GM23338 (cell line): ENCODE measurements at regions not wholly inside any gene's neighbourhood (a gene's known extent, or its start where the extent isn't known, plus 50 kb on each side); places are given as distances from the start of the nearest gene placed in this dataset.

Source experiments
- ATAC-seq: fragments of 200-7000 bp; cut with Tn5 transposase; 3 replicates; pipeline ENCODE4 v1.9.1; 2020
- DNase-seq: peaks from one replicate; pipeline ENCODE4 v3.0.0-alpha.2; 2015; ENCODE audit warnings: low spot score
- H2AFZ ChIP-seq: fragments of 200-600 bp; sonication (generic); 2 replicates; pipeline ENCODE4 v1.8.0; 2016; ENCODE audit warnings: antibody characterized with exemption, mild to moderate bottlenecking, moderate library complexity
- H3F3A ChIP-seq: fragments of 200-600 bp; sonication (generic); replicated peaks from 2 replicates; pipeline ENCODE4 v1.8.0; 2017; ENCODE audit warnings: antibody characterized with exemption, mixed run types, low read depth
- H3K27ac ChIP-seq: fragments of 200-600 bp; sonication (generic); 2 replicates; pipeline ENCODE4 v1.6.1; 2016; ENCODE audit warnings: low read depth
- H3K27me3 ChIP-seq: fragments of 200-600 bp; sonication (generic); 2 replicates; pipeline ENCODE4 v1.8.0; 2016; ENCODE audit warnings: mild to moderate bottlenecking, mixed run types, moderate library complexity; ENCODE audit not compliant: insufficient read depth
- H3K36me3 ChIP-seq: fragments of 200-600 bp; sonication (generic); 2 replicates; pipeline ENCODE4 v1.8.0; 2016; ENCODE audit warnings: mild to moderate bottlenecking; ENCODE audit not compliant: insufficient read depth
- H3K4me1 ChIP-seq: fragments of 200-600 bp; sonication (generic); 2 replicates; pipeline ENCODE4 v1.8.0; 2016; ENCODE audit warnings: mild to moderate bottlenecking, moderate library complexity; ENCODE audit not compliant: insufficient read depth
- H3K4me2 ChIP-seq: fragments of 200-600 bp; sonication (generic); 2 replicates; pipeline ENCODE4 v1.7.1; 2017; ENCODE audit warnings: mixed run types
- H3K4me3 ChIP-seq: fragments of 200-600 bp; sonication (generic); 2 replicates; pipeline ENCODE4 v1.6.1; 2016; ENCODE audit warnings: mixed run types
- H3K79me2 ChIP-seq: fragments of 200-600 bp; sonication (generic); replicated peaks from 2 replicates; pipeline ENCODE4 v1.8.0; 2017; ENCODE audit warnings: mild to moderate bottlenecking; ENCODE audit not compliant: insufficient read depth
- H3K9me2 ChIP-seq: fragments of 200-600 bp; sonication (generic); 2 replicates; pipeline ENCODE4 v1.8.0; 2017; ENCODE audit not compliant: insufficient read depth
- H4K20me1 ChIP-seq: fragments of 200-600 bp; sonication (generic); replicated peaks from 2 replicates; pipeline ENCODE4 v1.8.0; 2017; ENCODE audit warnings: mild to moderate bottlenecking; ENCODE audit not compliant: insufficient read depth
- H3K27ac Mint-ChIP-seq: 2 replicates; pipeline ENCODE4 v1.8.0; 2020; ENCODE audit warnings: inconsistent platforms, mild to moderate bottlenecking, moderate library complexity, mixed read lengths
- H3K27me3 Mint-ChIP-seq: 3 replicates; pipeline ENCODE4 v1.8.0; 2022; ENCODE audit warnings: low read depth, mild to moderate bottlenecking, moderate library complexity, mixed read lengths, inconsistent platforms; ENCODE audit not compliant: insufficient read depth, poor library complexity
- H3K36me3 Mint-ChIP-seq: 3 replicates; pipeline ENCODE4 v1.8.0; 2021; ENCODE audit warnings: low read depth, mild to moderate bottlenecking, inconsistent platforms, moderate library complexity, mixed read lengths
- H3K4me1 Mint-ChIP-seq: 3 replicates; pipeline ENCODE4 v1.8.0; 2020; ENCODE audit warnings: mild to moderate bottlenecking, inconsistent platforms, mixed read lengths
- H3K4me3 Mint-ChIP-seq: 3 replicates; pipeline ENCODE4 v1.8.0; 2021; ENCODE audit warnings: moderate library complexity, mild to moderate bottlenecking, inconsistent platforms, mixed read lengths
- H3K9me3 Mint-ChIP-seq: 3 replicates; pipeline ENCODE4 v1.8.0; 2020; ENCODE audit warnings: moderate library complexity, mild to moderate bottlenecking, inconsistent platforms, mixed read lengths
- CREB1 ChIP-seq: fragments of 250-450 bp; sonication (Bioruptor Pico); IDR thresholded peaks from 2 replicates; pipeline ENCODE4 v1.5.0; 2020; ENCODE audit warnings: low read depth, mild to moderate bottlenecking, moderate library complexity
- EZH2 ChIP-seq: fragments of 200-600 bp; sonication (generic); IDR thresholded peaks from one replicate; pipeline ENCODE4 v1.8.0; 2017; ENCODE audit warnings: antibody characterized with exemption, mild to moderate bottlenecking, low read depth; ENCODE audit not compliant: unreplicated experiment
- EZH2phosphoT487 ChIP-seq: fragments of 200-600 bp; sonication (generic); IDR thresholded peaks from one replicate; pipeline ENCODE4 v1.8.1; 2018; ENCODE audit warnings: antibody characterized with exemption; ENCODE audit not compliant: unreplicated experiment
- JUNB ChIP-seq: IDR thresholded peaks from one replicate; pipeline ENCODE4 v1.6.1; 2016; ENCODE audit warnings: antibody characterized with exemption; ENCODE audit not compliant: unreplicated experiment
- NANOG ChIP-seq: IDR thresholded peaks from 2 replicates; pipeline ENCODE4 v1.6.1; 2016; ENCODE audit warnings: antibody characterized with exemption, borderline replicate concordance
- POLR2AphosphoS5 ChIP-seq: IDR thresholded peaks from 2 replicates; pipeline ENCODE4 v1.6.1; 2016; ENCODE audit warnings: antibody characterized with exemption, low read depth
- STAT1 ChIP-seq: IDR thresholded peaks from one replicate; pipeline ENCODE4 v1.6.1; 2016; ENCODE audit warnings: antibody characterized with exemption; ENCODE audit not compliant: unreplicated experiment
- ZNF114 ChIP-seq: fragments of 250-450 bp; sonication (Bioruptor Pico); IDR thresholded peaks from 2 replicates; pipeline ENCODE4 v1.5.0; 2020; ENCODE audit warnings: mild to moderate bottlenecking, moderate library complexity
- ZNF331 ChIP-seq: fragments of 250-450 bp; sonication (Bioruptor Pico); IDR thresholded peaks from 2 replicates; pipeline ENCODE4 v1.5.0; 2020; ENCODE audit warnings: low read depth, mild to moderate bottlenecking, moderate library complexity
- TF ChIP-seq, protein P1 (sequence below): IDR thresholded peaks from 2 replicates; pipeline ENCODE4 v1.6.1; 2016; ENCODE audit warnings: antibody characterized with exemption
- TF ChIP-seq, protein P2 (sequence below): IDR thresholded peaks from one replicate; pipeline ENCODE4 v1.6.1; 2018; ENCODE audit warnings: antibody characterized with exemption; ENCODE audit not compliant: unreplicated experiment
- TF ChIP-seq, protein P3 (sequence below): fragments of 250-450 bp; sonication (Bioruptor Pico); IDR thresholded peaks from 2 replicates; pipeline ENCODE4 v1.5.0; 2020; ENCODE audit warnings: mild to moderate bottlenecking, moderate library complexity

DNA sequence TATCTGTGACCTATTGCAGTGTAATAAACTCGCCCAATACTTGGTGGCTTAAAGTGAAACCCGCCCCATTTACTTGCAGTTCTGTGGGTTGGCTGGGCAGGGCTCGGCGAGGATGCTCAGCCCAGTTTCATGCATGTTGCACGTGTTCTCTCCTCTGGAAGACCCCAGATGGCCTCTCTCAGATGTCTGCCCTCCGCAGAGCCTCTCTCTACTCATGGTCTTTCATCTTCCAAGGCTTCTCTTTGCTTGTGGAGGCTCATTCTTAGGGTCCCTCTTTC is 251.4 kb downstream of the SOD2 start (continued):
- TF ChIP-seq, protein P1, sequence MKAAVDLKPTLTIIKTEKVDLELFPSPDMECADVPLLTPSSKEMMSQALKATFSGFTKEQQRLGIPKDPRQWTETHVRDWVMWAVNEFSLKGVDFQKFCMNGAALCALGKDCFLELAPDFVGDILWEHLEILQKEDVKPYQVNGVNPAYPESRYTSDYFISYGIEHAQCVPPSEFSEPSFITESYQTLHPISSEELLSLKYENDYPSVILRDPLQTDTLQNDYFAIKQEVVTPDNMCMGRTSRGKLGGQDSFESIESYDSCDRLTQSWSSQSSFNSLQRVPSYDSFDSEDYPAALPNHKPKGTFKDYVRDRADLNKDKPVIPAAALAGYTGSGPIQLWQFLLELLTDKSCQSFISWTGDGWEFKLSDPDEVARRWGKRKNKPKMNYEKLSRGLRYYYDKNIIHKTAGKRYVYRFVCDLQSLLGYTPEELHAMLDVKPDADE, result no peak
- no peak for TF ChIP-seq CREB1 (CRISPR knock-in tag)

DNA sequence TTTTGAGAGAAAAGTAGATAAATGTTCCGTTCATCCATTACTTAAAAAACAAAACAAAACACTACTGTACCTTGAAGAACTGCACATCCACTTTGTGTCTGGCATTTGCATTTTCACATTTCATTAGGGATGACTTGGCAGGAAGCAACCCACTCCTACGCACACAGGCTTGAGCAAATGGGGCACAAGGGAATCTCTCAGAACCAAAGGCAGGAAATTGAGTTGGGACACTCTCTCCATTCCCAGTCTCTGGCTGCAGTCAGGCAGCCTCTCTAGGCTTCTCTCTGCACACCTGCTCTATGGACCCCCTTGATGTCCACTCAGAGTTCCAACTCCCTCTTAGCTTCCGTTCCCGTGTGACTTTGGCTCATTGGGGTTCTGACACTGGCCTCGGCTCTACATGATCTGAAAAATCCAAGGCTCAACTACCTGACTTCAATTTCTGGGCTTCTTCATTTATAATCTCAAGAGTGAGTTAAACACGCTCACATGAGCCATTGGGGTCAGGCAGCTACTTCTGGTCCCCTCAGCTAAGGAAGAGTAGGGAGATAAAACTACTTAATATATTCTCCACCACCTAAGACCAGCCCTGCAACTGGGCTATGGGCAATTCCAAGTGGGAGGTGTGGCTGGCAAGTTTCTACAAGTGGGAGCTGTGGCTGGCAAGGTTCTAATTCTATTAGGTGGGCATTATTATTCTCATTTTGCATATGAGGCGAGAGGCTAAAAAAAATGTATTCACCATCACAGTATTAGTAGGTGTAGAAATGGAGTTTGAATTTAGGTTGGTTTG is 251.9 kb downstream of the SOD2 start:
- no peaks in the 10 kb centered on the region for H3K4me1 ChIP-seq
- no peak overlapping the region for H3K27ac ChIP-seq
- H4K20me1 ChIP-seq, result no peaks in the 10 kb centered on the region
- no peaks in the 10 kb centered on the region for H3K36me3 ChIP-seq
- no peaks in the 10 kb centered on the region; the same call in 2 of the 3 replicates for H3K9me3 Mint-ChIP-seq
- no peak overlapping the region for H3K27ac Mint-ChIP-seq
- no peaks in the 10 kb centered on the region for H3K36me3 Mint-ChIP-seq
- no peak for ATAC-seq
- peaks cover 9% of the 10 kb centered on the region; the same call in 1 of the 2 replicates for H3K9me2 ChIP-seq
- no peak overlapping the region for H3K4me3 ChIP-seq
- H3K4me1 Mint-ChIP-seq, result 0 out of 3 replicates have a peak, but pooled peaks cover 3% of the 10 kb centered on the region
- H3F3A ChIP-seq, result no peaks in the 10 kb centered on the region
- no peak overlapping the region for H3K4me3 Mint-ChIP-seq
- peaks cover 4% of the 10 kb centered on the region for H3K27me3 Mint-ChIP-seq
- no peak overlapping the region for H2AFZ ChIP-seq
- no peak for DNase-seq
- no peak overlapping the region for H3K4me2 ChIP-seq
- H3K27me3 ChIP-seq, result no peaks in the 10 kb centered on the region
- no peaks in the 10 kb centered on the region for H3K79me2 ChIP-seq
- TF ChIP-seq ZNF114 (CRISPR knock-in tag) (no peak), ZNF331 (CRISPR knock-in tag) (no peak), JUNB (no peak), NANOG (no peak), EZH2phosphoT487 (no peak), STAT1 (no peak), EZH2 (no peak), CREB1 (CRISPR knock-in tag) (no peak), POLR2AphosphoS5 (no peak)
- TF ChIP-seq, protein P1, result no peak
- TF ChIP-seq, protein P2, sequence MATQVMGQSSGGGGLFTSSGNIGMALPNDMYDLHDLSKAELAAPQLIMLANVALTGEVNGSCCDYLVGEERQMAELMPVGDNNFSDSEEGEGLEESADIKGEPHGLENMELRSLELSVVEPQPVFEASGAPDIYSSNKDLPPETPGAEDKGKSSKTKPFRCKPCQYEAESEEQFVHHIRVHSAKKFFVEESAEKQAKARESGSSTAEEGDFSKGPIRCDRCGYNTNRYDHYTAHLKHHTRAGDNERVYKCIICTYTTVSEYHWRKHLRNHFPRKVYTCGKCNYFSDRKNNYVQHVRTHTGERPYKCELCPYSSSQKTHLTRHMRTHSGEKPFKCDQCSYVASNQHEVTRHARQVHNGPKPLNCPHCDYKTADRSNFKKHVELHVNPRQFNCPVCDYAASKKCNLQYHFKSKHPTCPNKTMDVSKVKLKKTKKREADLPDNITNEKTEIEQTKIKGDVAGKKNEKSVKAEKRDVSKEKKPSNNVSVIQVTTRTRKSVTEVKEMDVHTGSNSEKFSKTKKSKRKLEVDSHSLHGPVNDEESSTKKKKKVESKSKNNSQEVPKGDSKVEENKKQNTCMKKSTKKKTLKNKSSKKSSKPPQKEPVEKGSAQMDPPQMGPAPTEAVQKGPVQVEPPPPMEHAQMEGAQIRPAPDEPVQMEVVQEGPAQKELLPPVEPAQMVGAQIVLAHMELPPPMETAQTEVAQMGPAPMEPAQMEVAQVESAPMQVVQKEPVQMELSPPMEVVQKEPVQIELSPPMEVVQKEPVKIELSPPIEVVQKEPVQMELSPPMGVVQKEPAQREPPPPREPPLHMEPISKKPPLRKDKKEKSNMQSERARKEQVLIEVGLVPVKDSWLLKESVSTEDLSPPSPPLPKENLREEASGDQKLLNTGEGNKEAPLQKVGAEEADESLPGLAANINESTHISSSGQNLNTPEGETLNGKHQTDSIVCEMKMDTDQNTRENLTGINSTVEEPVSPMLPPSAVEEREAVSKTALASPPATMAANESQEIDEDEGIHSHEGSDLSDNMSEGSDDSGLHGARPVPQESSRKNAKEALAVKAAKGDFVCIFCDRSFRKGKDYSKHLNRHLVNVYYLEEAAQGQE, result no peak
- TF ChIP-seq, protein P3, sequence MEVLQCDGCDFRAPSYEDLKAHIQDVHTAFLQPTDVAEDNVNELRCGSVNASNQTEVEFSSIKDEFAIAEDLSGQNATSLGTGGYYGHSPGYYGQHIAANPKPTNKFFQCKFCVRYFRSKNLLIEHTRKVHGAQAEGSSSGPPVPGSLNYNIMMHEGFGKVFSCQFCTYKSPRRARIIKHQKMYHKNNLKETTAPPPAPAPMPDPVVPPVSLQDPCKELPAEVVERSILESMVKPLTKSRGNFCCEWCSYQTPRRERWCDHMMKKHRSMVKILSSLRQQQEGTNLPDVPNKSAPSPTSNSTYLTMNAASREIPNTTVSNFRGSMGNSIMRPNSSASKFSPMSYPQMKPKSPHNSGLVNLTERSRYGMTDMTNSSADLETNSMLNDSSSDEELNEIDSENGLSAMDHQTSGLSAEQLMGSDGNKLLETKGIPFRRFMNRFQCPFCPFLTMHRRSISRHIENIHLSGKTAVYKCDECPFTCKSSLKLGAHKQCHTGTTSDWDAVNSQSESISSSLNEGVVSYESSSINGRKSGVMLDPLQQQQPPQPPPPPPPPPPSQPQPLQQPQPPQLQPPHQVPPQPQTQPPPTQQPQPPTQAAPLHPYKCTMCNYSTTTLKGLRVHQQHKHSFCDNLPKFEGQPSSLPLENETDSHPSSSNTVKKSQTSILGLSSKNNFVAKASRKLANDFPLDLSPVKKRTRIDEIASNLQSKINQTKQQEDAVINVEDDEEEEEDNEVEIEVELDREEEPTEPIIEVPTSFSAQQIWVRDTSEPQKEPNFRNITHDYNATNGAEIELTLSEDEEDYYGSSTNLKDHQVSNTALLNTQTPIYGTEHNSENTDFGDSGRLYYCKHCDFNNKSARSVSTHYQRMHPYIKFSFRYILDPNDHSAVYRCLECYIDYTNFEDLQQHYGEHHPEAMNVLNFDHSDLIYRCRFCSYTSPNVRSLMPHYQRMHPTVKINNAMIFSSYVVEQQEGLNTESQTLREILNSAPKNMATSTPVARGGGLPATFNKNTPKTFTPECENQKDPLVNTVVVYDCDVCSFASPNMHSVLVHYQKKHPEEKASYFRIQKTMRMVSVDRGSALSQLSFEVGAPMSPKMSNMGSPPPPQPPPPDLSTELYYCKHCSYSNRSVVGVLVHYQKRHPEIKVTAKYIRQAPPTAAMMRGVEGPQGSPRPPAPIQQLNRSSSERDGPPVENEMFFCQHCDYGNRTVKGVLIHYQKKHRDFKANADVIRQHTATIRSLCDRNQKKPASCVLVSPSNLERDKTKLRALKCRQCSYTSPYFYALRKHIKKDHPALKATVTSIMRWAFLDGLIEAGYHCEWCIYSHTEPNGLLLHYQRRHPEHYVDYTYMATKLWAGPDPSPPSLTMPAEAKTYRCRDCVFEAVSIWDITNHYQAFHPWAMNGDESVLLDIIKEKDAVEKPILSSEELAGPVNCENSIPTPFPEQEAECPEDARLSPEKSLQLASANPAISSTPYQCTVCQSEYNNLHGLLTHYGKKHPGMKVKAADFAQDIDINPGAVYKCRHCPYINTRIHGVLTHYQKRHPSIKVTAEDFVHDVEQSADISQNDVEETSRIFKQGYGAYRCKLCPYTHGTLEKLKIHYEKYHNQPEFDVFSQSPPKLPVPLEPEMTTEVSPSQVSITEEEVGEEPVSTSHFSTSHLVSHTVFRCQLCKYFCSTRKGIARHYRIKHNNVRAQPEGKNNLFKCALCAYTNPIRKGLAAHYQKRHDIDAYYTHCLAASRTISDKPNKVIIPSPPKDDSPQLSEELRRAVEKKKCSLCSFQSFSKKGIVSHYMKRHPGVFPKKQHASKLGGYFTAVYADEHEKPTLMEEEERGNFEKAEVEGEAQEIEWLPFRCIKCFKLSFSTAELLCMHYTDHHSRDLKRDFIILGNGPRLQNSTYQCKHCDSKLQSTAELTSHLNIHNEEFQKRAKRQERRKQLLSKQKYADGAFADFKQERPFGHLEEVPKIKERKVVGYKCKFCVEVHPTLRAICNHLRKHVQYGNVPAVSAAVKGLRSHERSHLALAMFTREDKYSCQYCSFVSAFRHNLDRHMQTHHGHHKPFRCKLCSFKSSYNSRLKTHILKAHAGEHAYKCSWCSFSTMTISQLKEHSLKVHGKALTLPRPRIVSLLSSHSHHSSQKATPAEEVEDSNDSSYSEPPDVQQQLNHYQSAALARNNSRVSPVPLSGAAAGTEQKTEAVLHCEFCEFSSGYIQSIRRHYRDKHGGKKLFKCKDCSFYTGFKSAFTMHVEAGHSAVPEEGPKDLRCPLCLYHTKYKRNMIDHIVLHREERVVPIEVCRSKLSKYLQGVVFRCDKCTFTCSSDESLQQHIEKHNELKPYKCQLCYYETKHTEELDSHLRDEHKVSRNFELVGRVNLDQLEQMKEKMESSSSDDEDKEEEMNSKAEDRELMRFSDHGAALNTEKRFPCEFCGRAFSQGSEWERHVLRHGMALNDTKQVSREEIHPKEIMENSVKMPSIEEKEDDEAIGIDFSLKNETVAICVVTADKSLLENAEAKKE (CRISPR knock-in tag), result no peak
